ENCODE measurements at regions not wholly inside any gene's neighbourhood (a gene's known extent, or its start where the extent isn't known, plus 50 kb on each side); places are given as distances from the start of the nearest gene placed in this dataset.

GRCh38 chr12:24307153-24307552 is 357.7 kb upstream of the SOX5 start:
- ATAC-seq (no peak), FAIRE-seq (no peak)
- POLR2A ChIA-PET = no interaction called here

GRCh38 chr12:24306001-24306400 is 356.5 kb upstream of the SOX5 start:
- FAIRE-seq (no peak), DNase-seq (ENCODE audit: low read depth in 1 of 2, low spot score in 1 of 2) (no peak), ATAC-seq (no peak)
- POLR2A ChIA-PET = no interaction called here
- Histone ChIP-seq H3K9me3 (no peaks in the 10 kb centered on the region), H3K4me1 (no peaks in the 10 kb centered on the region), H3K4me2 (no peak overlapping the region), H3K4me3 (no peak overlapping the region), H3K27ac (no peak overlapping the region)
- TF ChIP-seq MAX (IDR thresholded peaks at IDR 0.05) (no peak), HOXA7 (CRISPR knock-in tag; IDR thresholded peaks at IDR 0.05) (no peak), REST (IDR thresholded peaks at IDR 0.05) (no peak), JUNB (IDR thresholded peaks at IDR 0.05) (no peak), KDM5A (IDR thresholded peaks at IDR 0.05) (no peak), ESRRA (IDR thresholded peaks at IDR 0.05; ENCODE audit: borderline replicate concordance, low read length) (no peak), NFE2L2 (conservative IDR thresholded peaks at IDR 0.05; ENCODE audit: low read length) (no peak)
- CTCF ChIA-PET = no interaction called here
- WGBS (ENCODE audit: missing lambda C conversion rate) = 5% methylated on average over 6 of the region's 6 CpGs

More at GRCh38 chr12:24307153-24307552, 357.7 kb upstream of the SOX5 start:
- no peak overlapping the region for H3K4me3 ChIP-seq
- 1% methylated on average over 2 of the region's 3 CpGs for WGBS (ENCODE audit: missing lambda C conversion rate)
- H3K4me1 ChIP-seq = no peaks in the 10 kb centered on the region
- CTCF ChIA-PET = no interaction called here
- DNase-seq (ENCODE audit: low read depth in 1 of 2, low spot score in 1 of 2) = no peak
- no peak overlapping the region for H3K27ac ChIP-seq
- no peak for TF ChIP-seq GATA3 (IDR thresholded peaks at IDR 0.05; ENCODE audit: borderline replicate concordance)
- no peak for TF ChIP-seq HEYL (CRISPR knock-in tag; IDR thresholded peaks at IDR 0.05)
- TF ChIP-seq TP53 (CRISPR knock-in tag; IDR thresholded peaks at IDR 0.05) = no peak
- no peaks in the 10 kb centered on the region for H3K9me3 ChIP-seq
- no peak overlapping the region for H3K4me2 ChIP-seq

- CTCF ChIA-PET = no interaction called here
- POLR2A ChIA-PET = no interaction called here
- Histone ChIP-seq H3K4me3 (no peak overlapping the region), H3K4me1 (no peaks in the 10 kb centered on the region), H3K27ac (no peak overlapping the region), H3K4me2 (no peak overlapping the region), H3K9me3 (no peaks in the 10 kb centered on the region)
- no peak for TF ChIP-seq NPAS2 (CRISPR knock-in tag; IDR thresholded peaks at IDR 0.05; ENCODE audit: borderline replicate concordance)
- TF ChIP-seq FOSL2 (IDR thresholded peaks at IDR 0.05) = no peak
- no peak for TF ChIP-seq FOSL2 (CRISPR knock-in tag; IDR thresholded peaks at IDR 0.05)
- TF ChIP-seq USF2 (IDR thresholded peaks at IDR 0.05) = no peak
- no peak for TF ChIP-seq ESRRA (IDR thresholded peaks at IDR 0.05; ENCODE audit: borderline replicate concordance, low read length)
- no peak for TF ChIP-seq REST (IDR thresholded peaks at IDR 0.05)
- TF ChIP-seq ZC3H11A (IDR thresholded peaks at IDR 0.05) = no peak
- no peak for TF ChIP-seq CBX2 (IDR thresholded peaks at IDR 0.05; ENCODE audit: borderline replicate concordance, low read depth)
- TF ChIP-seq ZNF302 (CRISPR knock-in tag; IDR thresholded peaks at IDR 0.05) = no peak
- no peak for TF ChIP-seq CEBPB (IDR thresholded peaks at IDR 0.05)
- TF ChIP-seq EP300 (IDR thresholded peaks at IDR 0.05) = no peak
- no peak for TF ChIP-seq RCOR1 (IDR thresholded peaks at IDR 0.05; ENCODE audit: low read depth, low read length)
- TF ChIP-seq EHF (CRISPR knock-in tag; IDR thresholded peaks at IDR 0.05) = no peak
- TF ChIP-seq RARB (CRISPR knock-in tag; IDR thresholded peaks at IDR 0.05) = no peak
- no peak for TF ChIP-seq CHD4 (IDR thresholded peaks at IDR 0.05; ENCODE audit: borderline replicate concordance)
- no peak for TF ChIP-seq ATOH8 (CRISPR knock-in tag; IDR thresholded peaks at IDR 0.05; ENCODE audit: low read depth)
- TF ChIP-seq CBX8 (IDR thresholded peaks at IDR 0.05) = no peak
- 11% methylated on average over 4 of the region's 4 CpGs for WGBS (ENCODE audit: missing lambda C conversion rate)
- DNase-seq (ENCODE audit: low read depth in 1 of 2, low spot score in 1 of 2) (no peak), ATAC-seq (no peak), FAIRE-seq (no peak)
These were observed 354.8 kb upstream of the SOX5 start for GRCh38 chr12:24304285-24304684.
